ENCODE measurements at regions not wholly inside any gene's neighbourhood (a gene's known extent, or its start where the extent isn't known, plus 50 kb on each side); places are given as distances from the start of the nearest gene placed in this dataset.

- TF ChIP-seq, protein P1, sequence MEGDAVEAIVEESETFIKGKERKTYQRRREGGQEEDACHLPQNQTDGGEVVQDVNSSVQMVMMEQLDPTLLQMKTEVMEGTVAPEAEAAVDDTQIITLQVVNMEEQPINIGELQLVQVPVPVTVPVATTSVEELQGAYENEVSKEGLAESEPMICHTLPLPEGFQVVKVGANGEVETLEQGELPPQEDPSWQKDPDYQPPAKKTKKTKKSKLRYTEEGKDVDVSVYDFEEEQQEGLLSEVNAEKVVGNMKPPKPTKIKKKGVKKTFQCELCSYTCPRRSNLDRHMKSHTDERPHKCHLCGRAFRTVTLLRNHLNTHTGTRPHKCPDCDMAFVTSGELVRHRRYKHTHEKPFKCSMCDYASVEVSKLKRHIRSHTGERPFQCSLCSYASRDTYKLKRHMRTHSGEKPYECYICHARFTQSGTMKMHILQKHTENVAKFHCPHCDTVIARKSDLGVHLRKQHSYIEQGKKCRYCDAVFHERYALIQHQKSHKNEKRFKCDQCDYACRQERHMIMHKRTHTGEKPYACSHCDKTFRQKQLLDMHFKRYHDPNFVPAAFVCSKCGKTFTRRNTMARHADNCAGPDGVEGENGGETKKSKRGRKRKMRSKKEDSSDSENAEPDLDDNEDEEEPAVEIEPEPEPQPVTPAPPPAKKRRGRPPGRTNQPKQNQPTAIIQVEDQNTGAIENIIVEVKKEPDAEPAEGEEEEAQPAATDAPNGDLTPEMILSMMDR (IDR thresholded peaks at IDR 0.05): no peak
- no peak for TF ChIP-seq POLR2A (IDR thresholded peaks at IDR 0.05)
These were observed 143.6 kb downstream of the COPRS start for GRCh38 chr17:31715446-31715845.
